ENCODE measurements at regions not wholly inside any gene's neighbourhood (a gene's known extent, or its start where the extent isn't known, plus 50 kb on each side); places are given as distances from the start of the nearest gene placed in this dataset.
A peak's percentile ranks its signal among the peaks of the same experiment; 100 is the strongest.

GRCh38 chr5:125226825-125227224 lies 480.4 kb upstream of the ZNF608 start:
- no TSS peak for BruUV-seq (replicated peaks)
- Histone ChIP-seq H2AFZ (ENCODE audit: low read length) (no peak overlapping the region), H3K4me3 (ENCODE audit: low read depth, low read length, poor library complexity, severe bottlenecking) (no peak overlapping the region), H3K4me2 (ENCODE audit: low read length) (no peak overlapping the region), H3K9me3 (ENCODE audit: low read length) (no peaks in the 10 kb centered on the region), H3K79me2 (ENCODE audit: insufficient read depth, low read depth, low read length) (no peaks in the 10 kb centered on the region), H4K20me1 (ENCODE audit: insufficient read depth, low read length) (no peaks in the 10 kb centered on the region), H3K9me2 (ENCODE audit: insufficient read depth, low read length) (no peaks in the 10 kb centered on the region), H3K4me1 (ENCODE audit: insufficient read depth, low read length, poor library complexity, severe bottlenecking) (no peaks in the 10 kb centered on the region), H3K36me3 (ENCODE audit: insufficient read depth, low read length) (no peaks in the 10 kb centered on the region), H3K27ac (ENCODE audit: low read depth, low read length, poor library complexity, severe bottlenecking) (no peak overlapping the region)
- ChIA-PET CTCF (ENCODE audit: unreplicated experiment) (no interaction called here), POLR2A (interaction anchor here (1.1 kb wide), 1 partner anchor 48 kb away, joined by 4 read pairs; no protein-coding TSS in a partner anchor)
- TF ChIP-seq CTCF (conservative IDR thresholded peaks at IDR 0.05; ENCODE audit: low read length) = no peak
- no peak for TF ChIP-seq EZH2phosphoT487 (IDR thresholded peaks at IDR 0.05; ENCODE audit: borderline replicate concordance, low read depth, low read length)
- intact Hi-C loops (cut with micrococcal nuclease; ENCODE audit: unreplicated experiment) = no loop called here
- DNase-seq (ENCODE audit: low spot score) = no peak

- CTCF ChIA-PET (ENCODE audit: unreplicated experiment) = no interaction called here
- no peaks in the 10 kb centered on the region for H3K4me1 ChIP-seq (ENCODE audit: insufficient read depth, low read length, poor library complexity, severe bottlenecking)
- POLR2A ChIA-PET = interaction anchor here (0.6 to 1.1 kb wide), 5 partner anchors 31 to 1176 kb away, joined by 3 to 4 read pairs (median 3); no protein-coding TSS in a partner anchor
- no peak overlapping the region for H3K4me3 ChIP-seq (ENCODE audit: low read depth, low read length, poor library complexity, severe bottlenecking)
- H3K79me2 ChIP-seq (ENCODE audit: insufficient read depth, low read depth, low read length) = no peaks in the 10 kb centered on the region
- BruUV-seq (replicated peaks) = no TSS peak
- no peak overlapping the region for H3K27ac ChIP-seq (ENCODE audit: low read depth, low read length, poor library complexity, severe bottlenecking)
- DNase-seq (ENCODE audit: low spot score) = peak; percentile 44
- intact Hi-C loops (cut with micrococcal nuclease; ENCODE audit: unreplicated experiment) = no loop called here
- no peak for TF ChIP-seq EZH2phosphoT487 (IDR thresholded peaks at IDR 0.05; ENCODE audit: borderline replicate concordance, low read depth, low read length)
- TF ChIP-seq CTCF (conservative IDR thresholded peaks at IDR 0.05; ENCODE audit: low read length) = peak; percentile 72
- H3K36me3 ChIP-seq (ENCODE audit: insufficient read depth, low read length) = no peaks in the 10 kb centered on the region
- no peaks in the 10 kb centered on the region for H3K9me3 ChIP-seq (ENCODE audit: low read length)
- peak overlapping the region; percentile 64; the same call in 1 of the 2 replicates for H2AFZ ChIP-seq (ENCODE audit: low read length)
- peak overlapping the region; percentile 9; the same call in 1 of the 2 replicates for H3K4me2 ChIP-seq (ENCODE audit: low read length)
- H3K9me2 ChIP-seq (ENCODE audit: insufficient read depth, low read length) = no peaks in the 10 kb centered on the region
- no peaks in the 10 kb centered on the region for H4K20me1 ChIP-seq (ENCODE audit: insufficient read depth, low read length)
Observed at GRCh38 chr5:125227333-125228095, 481.1 kb upstream of the ZNF608 start.
